GM23338 (cell line): ENCODE measurements at regions not wholly inside any gene's neighbourhood (a gene's known extent, or its start where the extent isn't known, plus 50 kb on each side); places are given as distances from the start of the nearest gene placed in this dataset.

Experiments
- ATAC-seq: fragments of 200-7000 bp; cut with Tn5 transposase; 3 replicates; pipeline ENCODE4 v1.9.1; 2020
- DNase-seq: peaks from one replicate; pipeline ENCODE4 v3.0.0-alpha.2; 2015; ENCODE audit warnings: low spot score
- H2AFZ ChIP-seq: fragments of 200-600 bp; sonication (generic); 2 replicates; pipeline ENCODE4 v1.8.0; 2016; ENCODE audit warnings: antibody characterized with exemption, mild to moderate bottlenecking, moderate library complexity
- H3F3A ChIP-seq: fragments of 200-600 bp; sonication (generic); replicated peaks from 2 replicates; pipeline ENCODE4 v1.8.0; 2017; ENCODE audit warnings: antibody characterized with exemption, mixed run types, low read depth
- H3K27ac ChIP-seq: fragments of 200-600 bp; sonication (generic); 2 replicates; pipeline ENCODE4 v1.6.1; 2016; ENCODE audit warnings: low read depth
- H3K27me3 ChIP-seq: fragments of 200-600 bp; sonication (generic); 2 replicates; pipeline ENCODE4 v1.8.0; 2016; ENCODE audit warnings: mild to moderate bottlenecking, mixed run types, moderate library complexity; ENCODE audit not compliant: insufficient read depth
- H3K36me3 ChIP-seq: fragments of 200-600 bp; sonication (generic); 2 replicates; pipeline ENCODE4 v1.8.0; 2016; ENCODE audit warnings: mild to moderate bottlenecking; ENCODE audit not compliant: insufficient read depth
- H3K4me1 ChIP-seq: fragments of 200-600 bp; sonication (generic); 2 replicates; pipeline ENCODE4 v1.8.0; 2016; ENCODE audit warnings: mild to moderate bottlenecking, moderate library complexity; ENCODE audit not compliant: insufficient read depth
- H3K4me2 ChIP-seq: fragments of 200-600 bp; sonication (generic); 2 replicates; pipeline ENCODE4 v1.7.1; 2017; ENCODE audit warnings: mixed run types
- H3K4me3 ChIP-seq: fragments of 200-600 bp; sonication (generic); 2 replicates; pipeline ENCODE4 v1.6.1; 2016; ENCODE audit warnings: mixed run types
- H3K79me2 ChIP-seq: fragments of 200-600 bp; sonication (generic); replicated peaks from 2 replicates; pipeline ENCODE4 v1.8.0; 2017; ENCODE audit warnings: mild to moderate bottlenecking; ENCODE audit not compliant: insufficient read depth
- H3K9me2 ChIP-seq: fragments of 200-600 bp; sonication (generic); 2 replicates; pipeline ENCODE4 v1.8.0; 2017; ENCODE audit not compliant: insufficient read depth
- H4K20me1 ChIP-seq: fragments of 200-600 bp; sonication (generic); replicated peaks from 2 replicates; pipeline ENCODE4 v1.8.0; 2017; ENCODE audit warnings: mild to moderate bottlenecking; ENCODE audit not compliant: insufficient read depth
- H3K27ac Mint-ChIP-seq: 2 replicates; pipeline ENCODE4 v1.8.0; 2020; ENCODE audit warnings: inconsistent platforms, mild to moderate bottlenecking, moderate library complexity, mixed read lengths
- H3K27me3 Mint-ChIP-seq: 3 replicates; pipeline ENCODE4 v1.8.0; 2022; ENCODE audit warnings: low read depth, mild to moderate bottlenecking, moderate library complexity, mixed read lengths, inconsistent platforms; ENCODE audit not compliant: insufficient read depth, poor library complexity
- H3K36me3 Mint-ChIP-seq: 3 replicates; pipeline ENCODE4 v1.8.0; 2021; ENCODE audit warnings: low read depth, mild to moderate bottlenecking, inconsistent platforms, moderate library complexity, mixed read lengths
- H3K4me1 Mint-ChIP-seq: 3 replicates; pipeline ENCODE4 v1.8.0; 2020; ENCODE audit warnings: mild to moderate bottlenecking, inconsistent platforms, mixed read lengths
- H3K4me3 Mint-ChIP-seq: 3 replicates; pipeline ENCODE4 v1.8.0; 2021; ENCODE audit warnings: moderate library complexity, mild to moderate bottlenecking, inconsistent platforms, mixed read lengths
- H3K9me3 Mint-ChIP-seq: 3 replicates; pipeline ENCODE4 v1.8.0; 2020; ENCODE audit warnings: moderate library complexity, mild to moderate bottlenecking, inconsistent platforms, mixed read lengths
- CREB1 ChIP-seq: fragments of 250-450 bp; sonication (Bioruptor Pico); IDR thresholded peaks from 2 replicates; pipeline ENCODE4 v1.5.0; 2020; ENCODE audit warnings: low read depth, mild to moderate bottlenecking, moderate library complexity
- JUNB ChIP-seq: IDR thresholded peaks from one replicate; pipeline ENCODE4 v1.6.1; 2016; ENCODE audit warnings: antibody characterized with exemption; ENCODE audit not compliant: unreplicated experiment
- NANOG ChIP-seq: IDR thresholded peaks from 2 replicates; pipeline ENCODE4 v1.6.1; 2016; ENCODE audit warnings: antibody characterized with exemption, borderline replicate concordance
- POLR2AphosphoS5 ChIP-seq: IDR thresholded peaks from 2 replicates; pipeline ENCODE4 v1.6.1; 2016; ENCODE audit warnings: antibody characterized with exemption, low read depth
- STAT1 ChIP-seq: IDR thresholded peaks from one replicate; pipeline ENCODE4 v1.6.1; 2016; ENCODE audit warnings: antibody characterized with exemption; ENCODE audit not compliant: unreplicated experiment
- ZNF114 ChIP-seq: fragments of 250-450 bp; sonication (Bioruptor Pico); IDR thresholded peaks from 2 replicates; pipeline ENCODE4 v1.5.0; 2020; ENCODE audit warnings: mild to moderate bottlenecking, moderate library complexity
- ZNF331 ChIP-seq: fragments of 250-450 bp; sonication (Bioruptor Pico); IDR thresholded peaks from 2 replicates; pipeline ENCODE4 v1.5.0; 2020; ENCODE audit warnings: low read depth, mild to moderate bottlenecking, moderate library complexity
- ZNF462 ChIP-seq: fragments of 250-450 bp; sonication (Bioruptor Pico); IDR thresholded peaks from 2 replicates; pipeline ENCODE4 v1.5.0; 2020; ENCODE audit warnings: mild to moderate bottlenecking, moderate library complexity
- TF ChIP-seq, protein P1 (sequence below), 2 experiments: fragments of 200-600 bp in 1 of 2; sonication (generic) in 1 of 2; conservative IDR thresholded peaks; 2 replicates each; pipeline versions ENCODE4 v1.5.1 to v1.6.1; 2016 to 2017; ENCODE audit warnings: antibody characterized with exemption in 2 of 2, low read depth in 2 of 2, mild to moderate bottlenecking in 2 of 2, moderate library complexity in 1 of 2

- TF ChIP-seq ZNF462 (CRISPR knock-in tag) (no peak), JUNB (no peak), CREB1 (CRISPR knock-in tag) (no peak), POLR2AphosphoS5 (no peak), NANOG (no peak)
- TF ChIP-seq, protein P1, sequence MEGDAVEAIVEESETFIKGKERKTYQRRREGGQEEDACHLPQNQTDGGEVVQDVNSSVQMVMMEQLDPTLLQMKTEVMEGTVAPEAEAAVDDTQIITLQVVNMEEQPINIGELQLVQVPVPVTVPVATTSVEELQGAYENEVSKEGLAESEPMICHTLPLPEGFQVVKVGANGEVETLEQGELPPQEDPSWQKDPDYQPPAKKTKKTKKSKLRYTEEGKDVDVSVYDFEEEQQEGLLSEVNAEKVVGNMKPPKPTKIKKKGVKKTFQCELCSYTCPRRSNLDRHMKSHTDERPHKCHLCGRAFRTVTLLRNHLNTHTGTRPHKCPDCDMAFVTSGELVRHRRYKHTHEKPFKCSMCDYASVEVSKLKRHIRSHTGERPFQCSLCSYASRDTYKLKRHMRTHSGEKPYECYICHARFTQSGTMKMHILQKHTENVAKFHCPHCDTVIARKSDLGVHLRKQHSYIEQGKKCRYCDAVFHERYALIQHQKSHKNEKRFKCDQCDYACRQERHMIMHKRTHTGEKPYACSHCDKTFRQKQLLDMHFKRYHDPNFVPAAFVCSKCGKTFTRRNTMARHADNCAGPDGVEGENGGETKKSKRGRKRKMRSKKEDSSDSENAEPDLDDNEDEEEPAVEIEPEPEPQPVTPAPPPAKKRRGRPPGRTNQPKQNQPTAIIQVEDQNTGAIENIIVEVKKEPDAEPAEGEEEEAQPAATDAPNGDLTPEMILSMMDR (conservative IDR thresholded peaks at IDR 0.05; ENCODE audit: low read depth in 2 of 2) = no peak
Measured at GRCh38 chr6:141095308-141095707, 1037.4 kb upstream of the GJE1 start (continued).

DNA sequence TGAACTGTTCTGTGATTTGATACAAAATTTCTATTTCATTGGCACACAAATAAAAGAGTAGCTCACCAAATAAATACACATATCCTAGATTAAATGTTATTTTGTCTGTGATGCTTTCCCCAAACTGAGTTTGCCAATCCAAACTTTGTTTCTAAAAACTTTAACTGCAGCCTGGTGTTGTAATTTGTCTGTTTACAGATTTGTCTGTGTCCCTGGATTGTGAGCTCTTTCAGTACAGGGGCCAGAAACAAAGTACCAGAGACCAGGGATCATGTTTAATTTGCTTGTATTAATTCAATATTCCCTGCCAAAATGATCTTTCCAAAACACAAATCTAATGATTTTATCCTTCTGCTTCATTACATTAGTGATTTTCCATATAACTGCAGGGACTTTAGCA, 1044.6 kb upstream of the GJE1 start:
- Histone ChIP-seq H3K4me1 (no peaks in the 10 kb centered on the region), H2AFZ (no peak overlapping the region), H3K27ac (no peak overlapping the region), H3K79me2 (no peaks in the 10 kb centered on the region), H3K4me3 (no peak overlapping the region), H3K36me3 (no peaks in the 10 kb centered on the region), H3K27me3 (no peaks in the 10 kb centered on the region), H3K9me2 (no peaks in the 10 kb centered on the region), H4K20me1 (no peaks in the 10 kb centered on the region), H3F3A (no peaks in the 10 kb centered on the region), H3K4me2 (no peak overlapping the region)
- no peak overlapping the region for H3K27ac Mint-ChIP-seq
- DNase-seq (no peak), ATAC-seq (no peak)
- H3K9me3 Mint-ChIP-seq = no peaks in the 10 kb centered on the region; the same call in 2 of the 3 replicates
- H3K4me1 Mint-ChIP-seq = no peaks in the 10 kb centered on the region
- H3K27me3 Mint-ChIP-seq = no peaks in the 10 kb centered on the region
- H3K36me3 Mint-ChIP-seq = no peaks in the 10 kb centered on the region
- no peak overlapping the region for H3K4me3 Mint-ChIP-seq
- TF ChIP-seq NANOG (no peak), POLR2AphosphoS5 (no peak), STAT1 (no peak), ZNF114 (CRISPR knock-in tag) (no peak), ZNF331 (CRISPR knock-in tag) (no peak), CREB1 (CRISPR knock-in tag) (no peak)
- TF ChIP-seq, protein P1 (conservative IDR thresholded peaks at IDR 0.05; ENCODE audit: low read depth in 2 of 2) = no peak
